BE2C (cell line): ENCODE measurements at regions not wholly inside any gene's neighbourhood (a gene's known extent, or its start where the extent isn't known, plus 50 kb on each side); places are given as distances from the start of the nearest gene placed in this dataset.

ENCODE experiments used
- DNase-seq: peaks from one replicate; pipeline ENCODE4 v3.0.0-alpha.2; 2020
- H3K27me3 ChIP-seq: fragments of 250-450 bp; sonication (Bioruptor Pico); 2 replicates; pipeline ENCODE4 v1.5.1; 2020; ENCODE audit warnings: mild to moderate bottlenecking
- H3K36me3 ChIP-seq: fragments of 250-450 bp; sonication (Bioruptor Pico); 2 replicates; pipeline ENCODE4 v1.5.1; 2020; ENCODE audit warnings: mild to moderate bottlenecking
- H3K4me1 ChIP-seq: fragments of 250-450 bp; sonication (Bioruptor Pico); 2 replicates; pipeline ENCODE4 v1.5.1; 2020
- H3K4me3 ChIP-seq: 2 replicates; pipeline ENCODE4 v1.5.1; 2011; ENCODE audit warnings: low read depth, low read length
- H3K9me3 ChIP-seq: fragments of 250-450 bp; sonication (Bioruptor Pico); 2 replicates; pipeline ENCODE4 v1.5.1; 2020
- CTCF ChIP-seq: IDR thresholded peaks from 2 replicates; pipeline ENCODE4 v1.5.1; 2012; ENCODE audit warnings: mild to moderate bottlenecking, low read depth, low read length

- Histone ChIP-seq H3K9me3 (no peaks in the 10 kb centered on the region), H3K36me3 (no peaks in the 10 kb centered on the region), H3K27me3 (no peaks in the 10 kb centered on the region), H3K4me1 (no peaks in the 10 kb centered on the region), H3K4me3 (no peak overlapping the region)
- no peak for TF ChIP-seq CTCF
- no peak for DNase-seq
Measured at GRCh38 chr3:59327376-59327808, 277.6 kb upstream of the CFAP20DC start.

- no peaks in the 10 kb centered on the region for H3K9me3 ChIP-seq
- no peaks in the 10 kb centered on the region for H3K4me1 ChIP-seq
- H3K36me3 ChIP-seq, result no peaks in the 10 kb centered on the region
- H3K4me3 ChIP-seq, result no peak overlapping the region
- peak; percentile 53 for TF ChIP-seq CTCF
- no peaks in the 10 kb centered on the region for H3K27me3 ChIP-seq
- DNase-seq, result no peak
Measured at GRCh38 chr3:59326246-59327024, 276.6 kb upstream of the CFAP20DC start.

- Histone ChIP-seq H3K27me3 (no peaks in the 10 kb centered on the region), H3K9me3 (no peaks in the 10 kb centered on the region), H3K4me3 (no peak overlapping the region), H3K36me3 (no peaks in the 10 kb centered on the region), H3K4me1 (no peaks in the 10 kb centered on the region)
- no peak for TF ChIP-seq CTCF
- no peak for DNase-seq
Measured at GRCh38 chr3:59321881-59322540, 272.2 kb upstream of the CFAP20DC start.

GRCh38 chr3:59320080-59320479 lies 270.3 kb upstream of the CFAP20DC start:
- Histone ChIP-seq H3K4me1 (no peaks in the 10 kb centered on the region), H3K36me3 (no peaks in the 10 kb centered on the region), H3K4me3 (no peak overlapping the region), H3K9me3 (no peaks in the 10 kb centered on the region), H3K27me3 (no peaks in the 10 kb centered on the region)
- no peak for TF ChIP-seq CTCF
- DNase-seq, result no peak

- Histone ChIP-seq H3K4me3 (no peak overlapping the region), H3K36me3 (no peaks in the 10 kb centered on the region), H3K27me3 (no peaks in the 10 kb centered on the region), H3K9me3 (no peaks in the 10 kb centered on the region), H3K4me1 (no peaks in the 10 kb centered on the region)
- no peak for TF ChIP-seq CTCF
- no peak for DNase-seq
Measured at GRCh38 chr3:59319442-59319841, 269.6 kb upstream of the CFAP20DC start.

- DNase-seq, result no peak
- no peaks in the 10 kb centered on the region for H3K9me3 ChIP-seq
- no peaks in the 10 kb centered on the region for H3K4me1 ChIP-seq
- H3K4me3 ChIP-seq, result no peak overlapping the region
- H3K36me3 ChIP-seq, result no peaks in the 10 kb centered on the region
- no peak for TF ChIP-seq CTCF
- no peaks in the 10 kb centered on the region for H3K27me3 ChIP-seq
Measured at GRCh38 chr3:59318881-59319280, 269.1 kb upstream of the CFAP20DC start.
